Keratinocyte (primary cell): ENCODE measurements at regions not wholly inside any gene's neighbourhood (a gene's known extent, or its start where the extent isn't known, plus 50 kb on each side); places are given as distances from the start of the nearest gene placed in this dataset.

Experiments
- DNase-seq: peaks from one replicate; pipeline ENCODE4 v3.0.0-alpha.2; 2011; ENCODE audit warnings: low read depth, missing footprints, low spot score
- FAIRE-seq: peaks from 2 replicates; lab custom pipeline; 2011; peaks lifted over from hg19 to GRCh38; lab: Jason Lieb, UNC
- H2AFZ ChIP-seq: 2 replicates; pipeline ENCODE4 v1.6.0; 2012; ENCODE audit warnings: low read length, control low read depth, inconsistent platforms; ENCODE audit not compliant: control insufficient read depth
- H3K27ac ChIP-seq: 2 replicates; pipeline ENCODE4 v1.5.1; 2011; ENCODE audit warnings: low read length; ENCODE audit not compliant: control insufficient read depth, insufficient read depth
- H3K27me3 ChIP-seq: 3 replicates; pipeline ENCODE4 v1.6.0; 2011; ENCODE audit warnings: low read length; ENCODE audit not compliant: control insufficient read depth, insufficient read depth; ENCODE audit errors: extremely low read depth
- H3K36me3 ChIP-seq, 2 experiments: 2 replicates in 1 of 2; 3 replicates in 1 of 2; pipeline ENCODE4 v1.5.1; 2011; ENCODE audit warnings: low read length in 2 of 2, mild to moderate bottlenecking in 1 of 2; ENCODE audit not compliant: control insufficient read depth in 2 of 2, insufficient read depth in 2 of 2; ENCODE audit errors: extremely low read depth in 1 of 2
- H3K4me1 ChIP-seq: 3 replicates; pipeline ENCODE4 v1.5.1; 2011; ENCODE audit warnings: low read length; ENCODE audit not compliant: control insufficient read depth, insufficient read depth; ENCODE audit errors: extremely low read depth
- H3K4me2 ChIP-seq: 3 replicates; pipeline ENCODE4 v1.6.0; 2011; ENCODE audit warnings: low read depth, low read length; ENCODE audit not compliant: control insufficient read depth, insufficient read depth; ENCODE audit errors: extremely low read depth
- H3K4me3 ChIP-seq, 3 experiments: fragments of 200-600 bp in 1 of 3; sonication (generic) in 1 of 3; 2 replicates in 2 of 3; 3 replicates in 1 of 3; pipeline ENCODE4 v1.5.1; 2011 to 2016; ENCODE audit warnings: low read length in 3 of 3, mild to moderate bottlenecking in 3 of 3, control low read depth in 2 of 3, inconsistent platforms in 1 of 3, low read depth in 1 of 3, mixed read lengths in 1 of 3, mixed run types in 1 of 3, moderate library complexity in 1 of 3; ENCODE audit not compliant: control insufficient read depth in 2 of 3, insufficient read depth in 2 of 3; ENCODE audit errors: extremely low read depth in 1 of 3
- H3K79me2 ChIP-seq: 2 replicates; pipeline ENCODE4 v1.6.0; 2012; ENCODE audit warnings: low read length; ENCODE audit not compliant: control insufficient read depth, insufficient read depth
- H3K9ac ChIP-seq: 3 replicates; pipeline ENCODE4 v1.6.0; 2011; ENCODE audit warnings: low read length; ENCODE audit not compliant: control insufficient read depth, insufficient read depth; ENCODE audit errors: extremely low read depth
- H3K9me1 ChIP-seq: 3 replicates; pipeline ENCODE4 v1.6.0; 2011; ENCODE audit warnings: low read length; ENCODE audit not compliant: control insufficient read depth, insufficient read depth; ENCODE audit errors: extremely low read depth
- H3K9me3 ChIP-seq: 2 replicates; pipeline ENCODE4 v1.5.1; 2012; ENCODE audit warnings: low read depth, low read length; ENCODE audit not compliant: control insufficient read depth
- H4K20me1 ChIP-seq: 3 replicates; pipeline ENCODE4 v1.6.0; 2011; ENCODE audit warnings: low read length; ENCODE audit not compliant: control insufficient read depth, insufficient read depth; ENCODE audit errors: extremely low read depth
- CTCF ChIP-seq, 3 experiments: IDR thresholded peaks in 1 of 3; conservative IDR thresholded peaks in 1 of 3; optimal IDR thresholded peaks in 1 of 3; 2 replicates in 2 of 3; 3 replicates in 1 of 3; pipeline versions ENCODE3 to v1.5.1; 2011; ENCODE audit warnings: low read length in 3 of 3, mild to moderate bottlenecking in 3 of 3, moderate library complexity in 2 of 3, control low read depth in 1 of 3, inconsistent platforms in 1 of 3; ENCODE audit not compliant: insufficient read depth in 2 of 3; ENCODE audit errors: extremely low read depth in 1 of 3
- EZH2 ChIP-seq: IDR thresholded peaks from one replicate; pipeline ENCODE4 v1.6.1; 2012; ENCODE audit warnings: inconsistent platforms, mild to moderate bottlenecking, low read length, moderate library complexity
- dilution Hi-C: fragments of 300-500 bp; cut with MboI; formaldehyde crosslinking; loops from one replicate; pipeline ENCODE4 v1.7.0; 2020; ENCODE audit warnings: low sequenced_read_pairs; ENCODE audit not compliant: extremely low pct_ligation_motif_present

- H2AFZ ChIP-seq = no peak overlapping the region
- H3K4me3 ChIP-seq = no peak overlapping the region
- TF ChIP-seq CTCF (optimal IDR thresholded peaks at IDR 0.05 in 1 of 3, IDR thresholded peaks at IDR 0.05 in 1 of 3, conservative IDR thresholded peaks at IDR 0.05 in 1 of 3; ENCODE audit: extremely low read depth in 1 of 3, insufficient read depth in 2 of 3, low read length in 3 of 3) (no peak), EZH2 (no peak)
- no peaks in the 10 kb centered on the region for H4K20me1 ChIP-seq
- dilution Hi-C loops = no loop called here
- no peaks in the 10 kb centered on the region for H3K4me1 ChIP-seq
- no peaks in the 10 kb centered on the region for H3K27me3 ChIP-seq
- H3K9me1 ChIP-seq = no peaks in the 10 kb centered on the region
- no peaks in the 10 kb centered on the region for H3K36me3 ChIP-seq
- no peak for DNase-seq
- no peak overlapping the region for H3K27ac ChIP-seq
- no peak for FAIRE-seq
- no peaks in the 10 kb centered on the region for H3K79me2 ChIP-seq
- no peak overlapping the region for H3K9ac ChIP-seq
- no peaks in the 10 kb centered on the region for H3K9me3 ChIP-seq
- no peak overlapping the region for H3K4me2 ChIP-seq
Measured at GRCh38 chr16:79691007-79691406, 90.5 kb upstream of the MAF start.

- Histone ChIP-seq H3K27me3 (no peaks in the 10 kb centered on the region), H3K79me2 (no peaks in the 10 kb centered on the region), H3K4me2 (no peak overlapping the region), H3K4me3 (no peak overlapping the region), H3K4me1 (no peaks in the 10 kb centered on the region), H3K9me1 (no peaks in the 10 kb centered on the region), H2AFZ (no peak overlapping the region), H3K9ac (no peak overlapping the region), H3K27ac (no peak overlapping the region), H3K36me3 (no peaks in the 10 kb centered on the region), H4K20me1 (no peaks in the 10 kb centered on the region), H3K9me3 (no peaks in the 10 kb centered on the region)
- DNase-seq = no peak
- TF ChIP-seq CTCF (optimal IDR thresholded peaks at IDR 0.05 in 1 of 3, IDR thresholded peaks at IDR 0.05 in 1 of 3, conservative IDR thresholded peaks at IDR 0.05 in 1 of 3; ENCODE audit: extremely low read depth in 1 of 3, insufficient read depth in 2 of 3, low read length in 3 of 3) (no peak), EZH2 (no peak)
- FAIRE-seq = no peak
- dilution Hi-C loops = no loop called here
Measured at GRCh38 chr16:79690159-79690558, 89.6 kb upstream of the MAF start.
